HAP-1 (cell line): ENCODE measurements at regions not wholly inside any gene's neighbourhood (a gene's known extent, or its start where the extent isn't known, plus 50 kb on each side); places are given as distances from the start of the nearest gene placed in this dataset.

Experiments
- DNase-seq, 2 experiments: peaks; one replicate each; pipeline ENCODE4 v3.0.0-alpha.2; 2016 to 2020; ENCODE audit warnings: low spot score in 2 of 2
- H3K27me3 ChIP-seq: fragments of 250-450 bp; sonication (Bioruptor Pico); 2 replicates; pipeline ENCODE4 v1.5.1; 2020; ENCODE audit warnings: low read depth, mild to moderate bottlenecking, moderate library complexity
- H3K36me3 ChIP-seq: fragments of 250-450 bp; sonication (Bioruptor Pico); replicated peaks from 2 replicates; pipeline ENCODE4 v1.5.1; 2020; ENCODE audit warnings: mild to moderate bottlenecking
- H3K4me1 ChIP-seq: fragments of 250-450 bp; sonication (Bioruptor Pico); 2 replicates; pipeline ENCODE4 v1.5.1; 2020; ENCODE audit warnings: mild to moderate bottlenecking
- H3K4me3 ChIP-seq: fragments of 250-450 bp; sonication (Bioruptor Pico); 2 replicates; pipeline ENCODE4 v1.5.1; 2020; ENCODE audit warnings: mild to moderate bottlenecking, moderate library complexity
- H3K9me3 ChIP-seq: fragments of 250-450 bp; sonication (Bioruptor Pico); 2 replicates; pipeline ENCODE4 v1.5.1; 2020; ENCODE audit warnings: mild to moderate bottlenecking, moderate library complexity
- in situ Hi-C: fragments of 300-500 bp; cut with MboI; formaldehyde crosslinking; loops from 3 replicates; pipeline ENCODE4 v1.14.3; 2020; ENCODE audit warnings: low sequenced_read_pairs, inconsistent platforms, mixed read lengths

DNA sequence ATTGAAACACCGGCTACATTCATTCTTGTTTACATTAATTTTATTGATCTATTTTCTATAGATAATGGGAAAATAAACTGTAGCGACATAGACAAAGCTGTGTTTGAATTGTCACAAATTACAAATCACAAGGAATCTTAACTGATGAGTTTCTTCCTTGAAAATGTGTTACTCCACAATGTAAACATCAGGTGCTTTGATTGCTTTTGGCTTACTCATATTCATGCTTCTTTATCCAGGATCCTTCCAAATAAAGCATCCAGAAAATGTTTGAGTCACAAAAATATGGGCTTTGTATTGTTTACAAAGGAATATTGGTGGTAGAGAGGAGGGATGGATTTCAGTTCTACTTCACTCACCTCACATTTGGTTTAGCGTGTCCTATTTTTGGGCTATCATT lies 64.0 kb downstream of the BMP2 start:
- Histone ChIP-seq H3K9me3 (no peaks in the 10 kb centered on the region), H3K4me1 (no peaks in the 10 kb centered on the region), H3K4me3 (no peak overlapping the region), H3K27me3 (no peaks in the 10 kb centered on the region), H3K36me3 (no peaks in the 10 kb centered on the region)
- DNase-seq: no peak
- in situ Hi-C loops: no loop called here

DNA sequence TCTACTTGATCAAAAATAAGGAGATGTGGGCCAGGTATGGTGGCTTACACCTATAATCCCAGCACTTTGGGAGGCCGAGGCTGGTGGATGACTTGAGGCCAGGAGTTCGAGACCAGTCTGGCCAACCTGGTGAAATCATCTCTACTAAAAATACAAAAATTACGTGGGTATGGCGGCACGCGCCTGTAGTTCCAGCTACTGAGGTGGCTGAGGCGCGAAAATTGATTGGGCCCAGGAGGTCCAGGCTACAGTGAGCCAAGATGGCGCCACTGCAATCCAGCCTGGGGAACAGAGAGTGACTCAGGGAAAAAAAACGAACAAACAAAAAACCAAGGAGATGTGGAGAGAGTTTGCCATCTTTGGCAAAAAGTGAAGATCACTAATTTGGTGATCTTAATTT lies 65.3 kb downstream of the BMP2 start:
- no peaks in the 10 kb centered on the region for H3K27me3 ChIP-seq
- H3K36me3 ChIP-seq: no peaks in the 10 kb centered on the region
- H3K4me3 ChIP-seq: no peak overlapping the region
- no peaks in the 10 kb centered on the region for H3K9me3 ChIP-seq
- in situ Hi-C loops: no loop called here
- DNase-seq: no peak
- H3K4me1 ChIP-seq: no peaks in the 10 kb centered on the region

DNA sequence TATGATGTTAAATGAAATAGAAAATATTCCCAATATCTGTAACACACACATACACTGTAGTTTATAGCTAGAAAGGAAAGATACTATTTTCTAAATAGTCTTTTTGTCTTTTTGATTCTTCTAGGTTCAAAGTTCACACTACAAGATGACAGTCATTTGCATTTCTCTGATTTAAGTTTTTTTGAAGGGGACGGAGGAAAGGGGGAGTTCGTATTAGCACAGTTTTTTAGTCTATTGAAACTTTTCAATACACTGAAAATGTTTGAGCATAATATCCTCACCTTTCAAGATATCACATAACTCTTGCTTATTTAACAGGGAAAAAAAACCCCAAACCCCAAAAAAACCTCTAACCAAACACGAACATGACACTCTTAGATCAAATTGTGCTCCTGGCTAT lies 68.1 kb downstream of the BMP2 start:
- in situ Hi-C loops: no loop called here
- no peaks in the 10 kb centered on the region for H3K4me1 ChIP-seq

DNA sequence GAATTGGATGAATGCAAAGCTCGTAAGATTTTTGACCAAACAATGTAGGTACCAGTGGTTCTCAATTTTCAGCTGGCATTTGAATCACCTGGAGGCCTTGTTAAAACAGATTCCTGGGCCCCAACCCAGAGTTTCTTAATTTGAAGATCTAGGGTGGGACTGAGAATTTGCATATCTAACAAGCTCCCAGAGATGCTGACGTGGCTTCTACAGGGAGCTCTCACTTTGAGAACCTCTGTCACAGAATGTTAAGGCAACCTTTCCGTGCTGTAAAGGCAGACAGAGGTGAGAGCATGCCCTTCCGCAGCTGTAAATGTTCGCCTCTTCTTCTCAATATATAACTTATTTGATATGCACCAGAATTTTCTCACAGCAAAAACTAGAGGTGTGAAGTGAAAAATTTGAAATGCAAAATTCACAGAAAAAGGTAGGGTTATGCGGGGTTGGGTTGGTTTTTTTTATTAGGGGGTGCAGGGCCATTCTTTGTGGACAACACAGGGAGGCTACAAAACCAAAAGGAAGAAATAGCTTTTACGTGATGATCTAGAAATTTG lies 69.4 kb downstream of the BMP2 start:
- H3K4me1 ChIP-seq: no peaks in the 10 kb centered on the region
- no peaks in the 10 kb centered on the region for H3K27me3 ChIP-seq
- H3K4me3 ChIP-seq: no peak overlapping the region
- in situ Hi-C loops: no loop called here
- DNase-seq: no peak
- no peaks in the 10 kb centered on the region for H3K9me3 ChIP-seq
- H3K36me3 ChIP-seq: no peaks in the 10 kb centered on the region

More for the DNA sequence above, 68.1 kb downstream of the BMP2 start:
- no peak overlapping the region for H3K4me3 ChIP-seq
- no peaks in the 10 kb centered on the region for H3K27me3 ChIP-seq
- no peaks in the 10 kb centered on the region for H3K36me3 ChIP-seq
- H3K9me3 ChIP-seq: no peaks in the 10 kb centered on the region
- DNase-seq: no peak

DNA sequence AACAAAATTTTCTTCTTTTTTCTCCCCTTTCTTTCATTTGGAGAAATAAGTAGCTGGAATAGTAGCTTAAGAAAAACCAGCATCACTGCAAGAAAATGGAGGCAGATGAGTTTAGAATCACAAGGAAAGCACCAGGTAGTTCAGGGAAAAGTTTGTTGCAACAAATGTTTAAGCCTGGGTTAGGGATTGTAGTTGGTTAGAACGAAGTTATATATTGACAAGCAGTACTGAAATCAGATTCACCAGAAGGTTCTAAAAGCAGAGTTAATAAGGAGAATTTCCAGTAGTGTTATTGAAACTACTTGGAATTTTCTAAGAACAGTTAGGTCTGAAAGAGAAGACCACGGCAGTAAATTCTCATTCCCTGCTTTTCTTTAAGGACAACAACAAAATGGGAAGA lies 70.2 kb downstream of the BMP2 start:
- in situ Hi-C loops: no loop called here
- Histone ChIP-seq H3K9me3 (no peaks in the 10 kb centered on the region), H3K27me3 (no peaks in the 10 kb centered on the region), H3K4me3 (no peak overlapping the region), H3K36me3 (no peaks in the 10 kb centered on the region), H3K4me1 (no peaks in the 10 kb centered on the region)
- no peak for DNase-seq

DNA sequence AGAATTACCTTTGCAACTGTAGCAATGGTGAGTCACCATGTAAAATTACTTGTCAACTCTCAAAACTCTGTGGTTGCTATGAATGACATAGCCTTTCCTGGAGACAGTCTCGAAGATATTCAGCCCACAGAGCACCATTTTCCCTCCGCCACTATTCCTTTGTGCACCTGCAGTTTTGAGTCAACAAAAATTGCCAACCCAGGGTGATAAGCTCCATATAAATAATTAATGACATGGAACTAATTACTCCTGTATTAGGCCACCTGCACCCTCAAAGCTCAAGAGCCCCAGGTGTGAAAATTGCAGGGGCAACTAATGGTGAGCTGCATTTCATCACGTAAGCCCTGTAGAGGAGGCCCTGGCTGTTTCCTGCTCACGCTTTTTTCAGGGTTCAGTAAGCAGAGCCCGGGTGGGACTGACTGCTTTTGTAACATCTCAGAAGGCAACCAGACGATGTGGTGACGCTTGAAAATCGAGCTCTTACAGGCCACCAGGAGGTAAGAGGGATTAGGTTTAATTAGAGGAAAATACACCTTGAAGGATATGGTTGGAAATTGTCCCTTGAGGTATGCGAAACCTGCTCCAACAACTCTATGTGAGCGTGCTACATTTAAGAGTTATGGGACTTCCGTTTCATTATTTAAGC lies 70.8 kb downstream of the BMP2 start:
- H3K9me3 ChIP-seq: no peaks in the 10 kb centered on the region
- no peak for DNase-seq
- no peak overlapping the region for H3K4me3 ChIP-seq
- in situ Hi-C loops: no loop called here
- H3K27me3 ChIP-seq: no peaks in the 10 kb centered on the region
- no peaks in the 10 kb centered on the region for H3K4me1 ChIP-seq
- no peaks in the 10 kb centered on the region for H3K36me3 ChIP-seq

DNA sequence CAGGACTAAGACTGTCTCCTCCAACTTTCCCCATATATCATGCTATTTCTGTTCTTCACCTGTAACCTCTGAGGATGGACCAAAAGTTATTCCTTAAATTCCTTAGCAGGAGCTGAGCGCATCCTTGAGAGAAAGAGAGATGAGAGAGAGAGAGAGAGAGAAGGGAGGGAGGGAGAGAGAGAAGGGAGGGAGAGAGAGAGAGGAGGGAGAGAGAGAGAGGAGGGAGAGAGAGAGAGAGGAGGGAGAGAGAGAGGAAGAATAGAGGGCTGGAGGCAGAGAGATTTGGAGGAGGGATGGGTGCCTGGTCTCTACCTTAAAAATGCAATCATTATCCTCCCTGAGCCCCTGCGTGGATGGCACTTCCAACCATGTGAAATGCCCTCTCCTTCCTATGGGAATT lies 73.6 kb downstream of the BMP2 start:
- H3K27me3 ChIP-seq: no peaks in the 10 kb centered on the region
- in situ Hi-C loops: no loop called here

DNA sequence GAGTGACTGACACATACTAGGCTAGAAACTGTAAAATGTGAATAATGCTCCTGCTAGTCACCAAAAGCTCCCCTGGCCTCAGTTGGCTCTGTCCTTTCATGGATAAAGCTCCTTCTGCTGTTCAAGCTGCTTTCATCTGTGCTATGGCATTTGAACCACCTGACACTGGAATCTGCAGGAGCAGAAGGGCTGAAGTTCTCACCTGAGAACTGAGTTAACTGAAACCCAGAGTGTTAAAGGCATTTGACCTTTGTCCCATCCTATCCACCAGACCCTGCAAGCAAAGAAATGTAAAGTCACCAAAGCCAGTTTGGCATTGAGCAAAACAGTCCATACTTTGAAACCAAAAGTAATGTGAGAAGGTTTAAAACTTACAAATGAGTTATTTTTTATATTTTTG lies 77.7 kb downstream of the BMP2 start:
- Histone ChIP-seq H3K4me1 (no peaks in the 10 kb centered on the region), H3K36me3 (no peaks in the 10 kb centered on the region), H3K4me3 (no peak overlapping the region), H3K27me3 (no peaks in the 10 kb centered on the region), H3K9me3 (no peaks in the 10 kb centered on the region)
- DNase-seq: no peak
- in situ Hi-C loops: no loop called here

More for the DNA sequence above, 73.6 kb downstream of the BMP2 start:
- DNase-seq: no peak
- Histone ChIP-seq H3K36me3 (no peaks in the 10 kb centered on the region), H3K4me1 (no peaks in the 10 kb centered on the region), H3K4me3 (no peak overlapping the region), H3K9me3 (no peaks in the 10 kb centered on the region)

DNA sequence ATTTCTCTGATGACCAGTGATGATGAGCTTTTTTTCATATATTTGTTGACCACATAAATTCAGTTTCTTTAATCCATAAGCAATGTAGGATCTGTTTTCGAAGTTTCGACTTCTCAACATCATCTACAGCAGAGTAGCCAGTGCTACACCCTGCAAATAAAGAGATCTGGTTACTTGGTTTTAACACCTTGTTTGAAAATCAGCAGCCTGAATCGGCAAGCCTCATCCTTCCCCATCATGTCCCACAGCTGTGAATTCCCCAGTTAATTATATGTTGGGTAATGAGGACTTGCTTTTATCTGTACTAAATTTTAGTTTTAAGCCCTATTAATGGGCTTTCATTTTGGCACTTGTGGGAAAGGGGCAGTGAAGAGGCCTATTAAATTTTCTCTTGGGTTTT lies 80.6 kb downstream of the BMP2 start:
- in situ Hi-C loops: no loop called here
- H3K4me1 ChIP-seq: no peaks in the 10 kb centered on the region
- no peaks in the 10 kb centered on the region for H3K36me3 ChIP-seq
- no peak overlapping the region for H3K4me3 ChIP-seq
- no peaks in the 10 kb centered on the region for H3K9me3 ChIP-seq
- DNase-seq: no peak
- H3K27me3 ChIP-seq: no peaks in the 10 kb centered on the region

DNA sequence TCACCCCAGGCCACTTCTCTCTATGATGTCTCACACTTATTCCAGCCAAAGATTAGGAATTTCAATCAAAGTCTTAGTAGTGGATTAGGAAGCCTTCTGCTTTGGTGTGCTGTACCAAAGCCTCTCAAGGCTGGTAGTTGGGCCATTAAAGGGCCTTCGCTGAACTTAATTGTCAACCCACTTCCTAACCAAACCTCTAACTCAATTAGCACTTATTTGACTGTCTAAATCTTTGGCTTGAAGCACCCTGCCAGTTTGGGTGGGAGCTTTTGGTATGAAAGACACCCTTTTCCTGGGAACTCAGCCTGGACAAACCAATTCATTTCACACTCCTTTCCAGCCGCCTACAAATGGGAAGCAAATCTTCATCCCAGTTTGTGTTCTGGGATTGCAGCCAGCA lies 81.5 kb downstream of the BMP2 start:
- Histone ChIP-seq H3K4me1 (no peaks in the 10 kb centered on the region), H3K4me3 (no peak overlapping the region), H3K9me3 (no peaks in the 10 kb centered on the region), H3K36me3 (no peaks in the 10 kb centered on the region), H3K27me3 (no peaks in the 10 kb centered on the region)
- in situ Hi-C loops: no loop called here
- no peak for DNase-seq

DNA sequence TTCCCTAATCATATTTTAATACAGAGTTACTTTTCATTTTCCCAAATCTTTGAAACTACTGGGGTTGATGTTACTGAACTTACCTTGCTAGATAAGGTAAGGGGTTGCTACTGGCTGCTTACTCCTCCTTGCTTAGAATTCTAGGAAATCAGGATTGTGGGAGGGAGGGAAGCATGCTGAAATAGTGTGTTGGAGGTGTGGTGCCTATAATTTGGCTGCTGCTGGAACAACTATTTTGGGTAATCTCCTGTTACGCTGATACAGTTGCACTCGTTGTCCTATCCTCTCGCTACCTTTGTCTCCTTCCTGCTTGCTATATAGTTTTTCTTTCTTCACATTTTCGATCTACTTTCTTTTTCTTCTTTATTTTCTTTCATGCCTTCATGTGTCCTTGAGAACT lies 83.7 kb downstream of the BMP2 start:
- in situ Hi-C loops: no loop called here

DNA sequence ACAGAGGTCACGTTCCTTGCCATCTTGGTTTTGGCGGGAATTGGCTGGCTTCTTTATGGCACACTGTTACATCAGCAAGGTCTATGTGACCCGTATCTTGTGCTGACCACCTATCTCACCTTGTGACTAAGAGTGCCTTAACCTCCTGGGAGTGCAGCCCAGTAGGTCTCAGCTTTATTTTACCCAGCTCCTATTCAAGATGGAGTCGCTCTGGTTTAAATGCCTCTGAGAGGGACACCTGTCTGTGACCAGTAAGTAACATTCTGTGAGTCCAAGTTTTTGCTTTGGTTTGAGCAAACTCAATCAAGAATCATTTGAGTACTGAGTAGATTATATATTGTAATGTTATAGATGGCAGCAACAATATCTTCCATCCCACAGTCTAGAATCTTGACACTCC lies 85.0 kb downstream of the BMP2 start:
- Histone ChIP-seq H3K36me3 (no peaks in the 10 kb centered on the region), H3K27me3 (no peaks in the 10 kb centered on the region), H3K9me3 (no peaks in the 10 kb centered on the region), H3K4me3 (no peak overlapping the region), H3K4me1 (no peaks in the 10 kb centered on the region)
- in situ Hi-C loops: no loop called here
- DNase-seq: no peak

More for the DNA sequence above, 83.7 kb downstream of the BMP2 start:
- H3K4me3 ChIP-seq: no peak overlapping the region
- DNase-seq: no peak
- H3K9me3 ChIP-seq: no peaks in the 10 kb centered on the region
- H3K27me3 ChIP-seq: no peaks in the 10 kb centered on the region
- H3K36me3 ChIP-seq: no peaks in the 10 kb centered on the region
- H3K4me1 ChIP-seq: no peaks in the 10 kb centered on the region

DNA sequence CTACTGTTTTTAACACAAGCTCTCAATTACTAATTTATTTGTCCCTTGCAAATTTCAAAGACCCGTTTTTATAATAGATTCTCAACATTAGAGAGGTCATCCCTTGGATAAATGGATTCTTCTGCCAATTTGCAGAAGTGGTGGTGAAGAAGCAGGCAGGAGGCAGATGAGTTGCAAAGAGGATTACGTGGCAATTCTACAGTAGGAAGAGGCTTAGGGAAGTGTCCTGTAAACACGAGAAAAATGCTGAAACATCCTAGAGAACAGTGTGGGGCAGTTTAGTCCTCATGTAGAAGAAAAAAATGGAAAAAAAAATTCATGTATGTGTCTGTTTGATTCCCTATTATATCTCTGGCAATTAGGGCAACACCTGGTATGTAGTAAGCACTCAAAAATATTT lies 87.6 kb downstream of the BMP2 start:
- Histone ChIP-seq H3K27me3 (no peaks in the 10 kb centered on the region), H3K4me3 (no peak overlapping the region), H3K4me1 (no peaks in the 10 kb centered on the region), H3K36me3 (no peaks in the 10 kb centered on the region), H3K9me3 (no peaks in the 10 kb centered on the region)
- in situ Hi-C loops: no loop called here
- DNase-seq: no peak

DNA sequence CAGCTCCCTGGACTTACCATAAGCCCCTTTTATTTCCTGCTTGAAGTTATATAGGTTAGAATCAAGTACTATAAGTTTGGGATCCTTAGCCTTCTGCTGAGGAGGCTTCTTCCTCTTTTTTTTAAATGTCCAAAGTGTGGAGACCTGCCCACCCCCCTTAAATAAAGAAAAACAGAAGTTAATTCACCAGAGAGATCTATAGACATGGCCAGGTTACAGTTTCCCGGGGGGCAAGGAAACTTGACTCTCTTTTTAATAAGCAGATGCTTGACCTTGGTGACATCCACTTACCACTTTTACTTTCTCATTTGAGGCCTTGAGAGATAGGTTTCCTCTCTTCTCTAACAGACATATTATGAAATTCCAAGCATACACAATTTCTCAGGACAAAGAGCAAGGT lies 88.3 kb downstream of the BMP2 start:
- no peaks in the 10 kb centered on the region for H3K9me3 ChIP-seq
- in situ Hi-C loops: no loop called here
- no peaks in the 10 kb centered on the region for H3K4me1 ChIP-seq
- DNase-seq: no peak
- no peak overlapping the region for H3K4me3 ChIP-seq
- no peaks in the 10 kb centered on the region for H3K36me3 ChIP-seq
- H3K27me3 ChIP-seq: no peaks in the 10 kb centered on the region

DNA sequence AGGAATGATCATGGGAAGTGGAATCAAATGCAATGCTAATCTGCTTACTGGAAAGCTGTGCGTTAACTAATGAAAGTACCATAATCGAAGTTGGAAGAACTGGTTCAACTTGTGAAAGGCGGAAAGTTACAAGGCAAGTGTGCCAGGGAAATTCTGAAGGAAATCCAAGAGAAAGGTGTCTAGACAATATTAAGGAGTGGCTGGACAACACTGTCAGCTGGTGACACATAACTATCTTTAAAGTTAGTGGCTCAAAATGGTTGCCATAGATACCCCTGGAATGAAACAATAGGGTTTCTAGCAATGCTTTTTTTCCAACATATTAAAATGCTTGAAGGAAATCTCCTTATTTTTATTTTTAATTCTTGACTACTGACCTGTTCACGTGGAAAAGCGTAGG lies 90.4 kb downstream of the BMP2 start:
- in situ Hi-C loops: no loop called here
- Histone ChIP-seq H3K4me1 (no peaks in the 10 kb centered on the region), H3K36me3 (no peaks in the 10 kb centered on the region), H3K4me3 (no peak overlapping the region), H3K9me3 (no peaks in the 10 kb centered on the region), H3K27me3 (no peaks in the 10 kb centered on the region)
- DNase-seq: no peak
